ENCODE measurements at regions not wholly inside any gene's neighbourhood (a gene's known extent, or its start where the extent isn't known, plus 50 kb on each side); places are given as distances from the start of the nearest gene placed in this dataset.

DNA sequence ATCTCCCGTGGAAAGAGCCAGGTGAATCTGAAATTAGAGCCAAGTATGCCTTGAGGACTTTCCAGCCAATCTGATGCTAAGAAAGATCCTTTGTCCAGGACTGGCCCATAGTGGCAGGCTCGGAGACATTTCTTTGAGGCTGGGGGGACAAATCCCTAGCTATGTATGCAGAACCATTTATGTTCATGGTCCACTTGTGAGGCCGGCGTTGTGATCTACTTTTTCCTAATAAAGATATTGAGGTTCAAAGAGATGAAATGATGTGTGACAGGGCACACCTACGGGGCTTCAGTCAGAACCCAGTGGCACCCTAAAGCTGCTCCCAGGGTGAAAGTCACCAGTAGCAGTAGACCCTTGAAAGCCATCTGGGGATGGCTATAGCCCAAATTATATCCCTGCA, 120.3 kb upstream of the MAFB start:
- no peak for TF ChIP-seq SPI1 (IDR thresholded peaks at IDR 0.05; ENCODE audit: low read depth, low read length)
- TF ChIP-seq POLR2A (IDR thresholded peaks at IDR 0.05; ENCODE audit: low read depth, low read length), result no peak
- TF ChIP-seq TAF1 (IDR thresholded peaks at IDR 0.05; ENCODE audit: low read depth, low read length), result no peak
- no peak for TF ChIP-seq POLR2AphosphoS5 (IDR thresholded peaks at IDR 0.05; ENCODE audit: low read depth, low read length)
- TF ChIP-seq POU2F2 (IDR thresholded peaks at IDR 0.05; ENCODE audit: low read depth, low read length), result no peak
- no peak for TF ChIP-seq PAX5 (IDR thresholded peaks at IDR 0.05; ENCODE audit: insufficient read depth, low read length, severe bottlenecking)
